HG02970 (cell line): ENCODE measurements at regions not wholly inside any gene's neighbourhood (a gene's known extent, or its start where the extent isn't known, plus 50 kb on each side); places are given as distances from the start of the nearest gene placed in this dataset.
"Not testable (repeated sequence)": the region's sequence is repeated elsewhere in the genome, so short reads cannot be mapped to it uniquely, and the experiment has no call there.

Source experiments
- ATAC-seq: cut with Tn5 transposase; IDR thresholded peaks from one replicate; pipeline ENCODE4 v1.9.1; 2021; ENCODE audit warnings: mild to moderate bottlenecking, moderate library complexity, moderate number of reproducible peaks; ENCODE audit not compliant: unreplicated experiment, low FRiP score

DNA sequence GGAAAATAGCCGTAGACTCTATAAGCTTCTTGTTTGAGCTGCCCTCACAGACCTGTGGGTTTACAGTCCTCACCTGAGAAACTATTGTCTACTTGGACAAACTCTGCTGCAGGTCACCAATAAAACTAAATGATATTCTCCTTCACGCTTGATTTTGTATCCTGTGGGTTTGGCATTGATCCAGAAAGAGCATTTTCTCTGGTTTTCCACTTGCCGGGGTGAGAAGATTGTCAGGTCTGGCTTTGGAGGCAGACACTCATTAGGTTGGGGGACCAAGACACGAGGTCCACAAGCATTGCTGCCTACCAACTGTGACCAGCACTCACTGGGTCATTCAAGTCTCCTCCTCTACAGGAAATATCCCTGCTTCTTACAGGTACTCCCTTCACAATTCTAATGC, 68.5 kb downstream of the CDC14C start:
- no peak for ATAC-seq

DNA sequence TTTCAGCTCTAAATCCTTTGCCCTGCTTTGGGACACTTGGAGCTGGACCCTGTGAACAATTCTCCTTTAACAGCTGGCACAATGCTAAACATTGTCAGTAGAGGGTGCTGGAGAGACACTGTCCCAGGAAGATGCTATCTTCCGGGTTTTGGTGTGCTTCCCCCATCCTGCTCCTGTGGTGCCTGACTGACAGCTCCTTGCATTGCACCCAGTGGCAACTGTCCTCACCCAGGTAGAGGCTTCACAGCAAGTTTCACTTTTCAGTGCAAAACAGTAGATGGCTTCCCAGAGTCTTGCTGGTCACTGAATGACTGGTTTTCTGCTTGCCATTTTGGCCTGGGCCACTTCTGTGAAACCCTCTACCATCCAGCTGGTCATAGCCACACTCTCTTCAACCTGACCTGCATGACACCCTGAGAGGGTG, 77.3 kb downstream of the CDC14C start:
- peak; percentile 96 for ATAC-seq

DNA sequence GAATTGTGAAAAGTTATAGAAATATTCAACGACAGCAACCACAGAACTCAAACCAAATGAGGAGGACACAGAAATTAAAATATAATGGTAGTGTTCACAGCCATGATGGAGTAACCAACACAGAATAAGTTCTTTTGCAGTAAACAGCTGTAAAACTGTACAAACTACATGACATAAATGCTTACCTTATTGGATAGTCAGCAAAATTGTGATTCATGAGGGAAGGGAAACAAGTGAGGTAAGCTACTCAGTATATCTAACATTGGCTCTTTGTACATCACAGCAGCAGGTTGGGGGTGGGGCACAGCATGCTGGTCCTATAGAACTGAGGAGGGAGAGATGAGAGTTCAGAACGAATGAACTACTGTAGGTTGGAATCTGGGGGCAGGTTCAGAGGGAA, 86.4 kb downstream of the CDC14C start:
- ATAC-seq: no peak

DNA sequence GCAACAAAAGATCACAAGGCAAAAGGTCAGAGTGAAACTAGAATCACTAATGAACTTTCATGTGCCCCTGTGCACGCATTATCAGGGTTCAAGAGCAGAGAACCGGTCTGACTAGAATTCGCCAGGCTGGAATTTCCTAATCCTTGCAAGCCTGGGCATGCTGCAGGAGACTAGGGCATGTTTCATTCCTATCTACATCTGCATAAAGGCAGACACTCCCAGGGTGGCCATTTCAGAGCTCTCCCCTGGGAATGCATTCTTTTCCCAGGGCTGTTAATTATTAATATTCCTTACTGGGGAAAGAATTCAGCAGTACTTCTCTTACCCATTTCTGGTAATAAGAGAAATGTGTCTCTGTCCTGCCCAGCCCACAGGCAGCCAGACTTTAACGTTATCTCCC, 90.5 kb downstream of the CDC14C start:
- ATAC-seq: no peak

DNA sequence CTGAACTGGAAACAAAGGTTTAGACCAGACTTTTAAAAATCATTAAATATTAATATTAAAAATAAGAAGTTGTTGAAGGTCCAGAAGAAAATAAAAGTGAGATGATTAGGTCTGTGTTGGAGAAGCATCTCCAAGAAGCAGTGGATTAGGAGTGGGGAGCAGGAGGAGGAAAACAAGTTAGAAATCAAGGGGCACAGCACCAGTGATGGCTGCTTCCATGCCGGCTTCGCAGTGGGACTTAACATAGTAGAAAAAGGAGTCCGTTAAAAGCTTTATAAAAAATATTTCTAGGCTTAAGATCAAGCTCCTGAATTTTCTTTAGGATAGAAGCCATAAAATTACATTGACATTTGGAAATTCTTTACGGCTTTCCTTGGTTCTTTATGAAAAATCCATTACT, 95.8 kb downstream of the CDC14C start:
- ATAC-seq: no peak

DNA sequence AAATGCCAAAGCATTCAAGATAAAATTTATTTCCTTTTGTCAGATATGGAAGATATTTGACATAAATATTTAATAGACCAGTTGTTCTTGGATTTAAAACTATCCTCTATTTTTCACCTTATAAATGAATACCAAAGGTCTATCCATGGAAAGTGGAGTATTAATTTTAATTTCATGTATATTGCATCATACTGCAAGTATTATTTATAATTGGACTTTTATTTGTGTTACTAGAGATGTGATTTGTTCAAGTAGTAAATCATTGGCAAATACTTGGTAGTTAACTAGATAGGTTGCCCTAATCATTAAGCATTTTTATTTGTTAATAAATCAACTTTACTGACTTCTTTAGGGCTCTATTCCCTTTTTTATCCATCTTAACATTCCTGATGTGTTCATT, 98.1 kb downstream of the CDC14C start:
- ATAC-seq: no peak

DNA sequence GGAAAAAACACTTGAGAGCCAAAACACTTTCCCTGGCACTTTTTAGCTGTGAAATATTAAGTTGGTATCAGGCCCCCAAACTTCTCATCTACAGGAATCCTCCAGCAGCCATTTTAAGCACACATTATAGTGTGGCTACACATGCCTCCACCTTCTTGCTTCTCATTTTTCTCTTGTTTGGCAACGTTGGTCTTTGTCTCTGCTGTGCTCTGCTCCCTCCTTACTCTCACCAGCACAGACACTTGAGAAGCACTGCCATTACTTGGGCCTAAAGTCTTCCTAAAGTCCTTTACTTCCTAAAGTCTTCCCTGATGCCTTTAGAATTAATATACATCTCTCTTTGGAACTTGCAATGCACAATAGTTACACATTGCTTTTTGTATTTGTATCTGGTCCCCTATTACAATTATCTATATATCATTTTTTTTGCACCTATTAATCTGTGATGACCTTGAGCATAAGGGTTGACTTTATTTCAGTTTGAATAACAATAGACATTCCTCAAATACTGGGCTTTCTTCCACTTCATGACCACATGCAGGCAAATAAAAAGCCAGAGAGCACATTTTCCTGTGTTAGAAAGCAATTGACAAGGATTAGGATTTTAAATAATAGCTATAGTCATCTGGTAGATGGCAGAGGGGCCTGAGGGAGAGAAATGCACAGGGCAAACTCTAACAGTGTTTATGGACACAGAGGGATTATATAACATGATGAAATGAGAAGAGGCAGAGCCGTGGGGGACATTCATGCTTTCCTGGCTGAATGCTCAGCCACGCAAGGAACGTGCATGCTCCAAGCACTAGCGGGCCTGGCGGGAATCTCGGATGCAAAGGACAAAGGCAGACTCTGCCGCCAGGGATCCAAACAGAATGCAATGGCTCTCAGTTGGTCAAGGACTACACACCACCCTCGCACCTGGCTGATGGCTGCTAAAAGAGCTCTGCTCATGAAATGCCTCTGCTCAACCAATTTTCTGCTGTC, 99.3 kb downstream of the CDC14C start:
- ATAC-seq: no peak

DNA sequence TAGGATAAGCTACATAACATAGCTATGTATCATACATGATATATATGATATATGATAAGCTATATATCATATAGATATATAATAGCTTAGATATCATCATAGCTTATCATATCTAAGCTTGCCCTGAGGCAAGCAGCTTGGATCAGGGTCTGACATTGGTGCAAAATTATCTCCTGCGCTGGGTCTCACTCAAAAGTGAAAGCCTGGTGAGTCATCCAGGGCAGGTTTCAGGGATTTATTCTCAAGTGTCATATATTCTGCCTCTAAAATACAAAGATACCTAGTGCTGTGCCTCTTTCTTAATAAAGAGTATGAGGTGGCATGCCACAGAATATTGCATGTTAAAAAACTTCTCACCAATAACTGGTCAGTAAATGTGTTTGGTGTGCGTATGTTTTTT, 105.9 kb downstream of the CDC14C start:
- no peak for ATAC-seq

DNA sequence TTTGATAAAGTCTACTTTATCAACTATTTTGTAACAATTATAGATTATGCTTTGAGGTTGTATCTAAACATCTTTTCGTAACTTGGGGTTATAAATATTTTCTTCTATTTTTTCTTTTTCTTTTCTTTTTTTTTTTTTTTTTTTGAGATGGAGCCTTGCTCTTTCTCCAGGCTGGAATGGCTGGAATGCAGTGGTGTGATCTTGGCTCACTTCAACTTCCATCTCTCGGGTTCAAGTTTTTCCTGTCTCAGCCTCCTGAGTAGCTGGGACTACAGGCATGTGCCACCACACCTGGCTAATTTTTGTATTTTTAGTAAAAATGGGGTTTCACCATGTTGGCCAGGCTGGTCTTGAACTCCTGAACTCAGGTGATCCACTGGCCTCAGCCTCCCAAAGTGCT, 108.8 kb downstream of the CDC14C start:
- ATAC-seq: not testable (repeated sequence)

DNA sequence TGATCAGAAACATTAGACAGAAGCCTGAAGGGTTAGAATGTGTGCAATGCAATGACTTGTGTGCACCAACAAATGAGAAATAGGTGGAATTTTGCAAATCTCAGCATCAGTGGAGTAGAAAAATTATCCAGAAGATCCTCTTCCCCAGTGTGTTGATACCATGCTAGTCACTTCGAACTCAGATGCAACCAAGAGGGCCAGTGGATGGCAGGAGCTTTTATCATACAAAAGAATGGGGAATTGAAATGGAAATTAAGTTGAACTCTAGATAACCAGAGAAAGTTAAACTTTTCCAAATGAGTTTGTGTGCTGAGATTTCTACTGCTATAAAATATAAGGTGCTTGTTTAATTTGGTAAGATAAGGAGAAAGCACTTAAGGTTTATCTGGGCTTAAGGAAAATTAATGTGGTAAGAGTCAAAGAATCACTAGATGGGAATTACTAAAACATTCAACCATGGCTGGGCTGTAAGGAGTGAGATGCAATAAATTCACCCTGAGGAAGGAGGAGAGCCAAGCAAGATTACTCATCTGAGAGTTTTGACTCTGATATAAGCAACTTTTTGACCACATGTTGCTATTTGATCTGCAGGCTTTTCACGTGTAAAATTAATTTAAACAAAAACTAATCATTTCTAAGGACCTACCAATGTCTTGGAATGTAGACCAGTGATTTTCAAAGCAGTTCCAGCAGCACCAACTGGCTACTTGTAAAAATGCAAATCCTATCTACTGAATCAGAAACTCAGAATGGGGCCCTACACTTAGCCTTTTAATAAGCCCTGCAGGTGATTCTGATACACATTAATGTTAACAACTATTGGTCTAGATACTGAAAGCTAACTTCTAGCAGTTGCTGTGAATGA, 113.2 kb downstream of the CDC14C start:
- ATAC-seq: no peak

DNA sequence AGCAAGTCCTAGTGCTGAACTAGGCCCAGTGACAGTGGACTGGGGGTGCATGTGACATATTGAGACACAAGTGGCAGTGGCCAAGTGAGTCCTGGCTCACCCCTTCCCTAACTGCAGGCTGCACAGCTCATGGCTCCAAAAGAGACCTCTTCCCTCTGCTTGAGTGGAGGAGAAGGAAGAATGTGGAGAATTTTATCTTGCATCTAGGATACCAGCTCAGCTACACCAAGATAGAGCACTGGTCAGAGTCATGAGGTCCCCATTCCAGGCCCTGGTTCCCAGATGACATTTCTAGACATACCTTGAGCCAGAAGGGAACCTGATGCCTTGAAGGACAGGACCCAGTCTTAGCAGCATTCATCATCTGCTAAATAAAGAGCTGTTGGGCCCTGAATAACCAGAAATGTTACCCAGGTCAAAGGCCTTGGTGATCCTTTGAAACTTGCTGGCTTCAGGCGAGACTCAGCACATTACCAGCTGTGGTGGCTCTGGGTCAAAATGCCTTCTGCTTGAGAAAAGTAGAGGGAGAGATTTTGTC, 114.5 kb downstream of the CDC14C start:
- ATAC-seq: no peak

DNA sequence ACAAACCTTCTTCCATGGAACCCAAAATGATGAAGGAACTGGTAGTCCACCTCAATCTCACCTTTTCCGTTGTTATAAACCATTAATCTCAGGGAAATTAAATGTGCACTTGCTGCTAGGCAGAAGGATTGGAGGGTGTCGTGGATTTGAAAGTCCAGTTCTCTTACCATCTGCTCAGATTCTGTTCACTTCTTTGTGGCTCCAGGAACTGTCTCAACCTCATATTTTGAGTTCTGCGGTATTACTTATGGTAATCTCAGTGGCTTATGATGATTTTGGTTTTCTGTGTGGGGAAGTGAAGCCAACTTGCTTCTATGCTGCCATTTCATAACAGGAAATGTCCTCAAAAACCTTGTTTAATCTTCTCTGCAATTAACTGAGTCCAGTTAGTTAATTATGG, 136.4 kb downstream of the CDC14C start:
- ATAC-seq: no peak

DNA sequence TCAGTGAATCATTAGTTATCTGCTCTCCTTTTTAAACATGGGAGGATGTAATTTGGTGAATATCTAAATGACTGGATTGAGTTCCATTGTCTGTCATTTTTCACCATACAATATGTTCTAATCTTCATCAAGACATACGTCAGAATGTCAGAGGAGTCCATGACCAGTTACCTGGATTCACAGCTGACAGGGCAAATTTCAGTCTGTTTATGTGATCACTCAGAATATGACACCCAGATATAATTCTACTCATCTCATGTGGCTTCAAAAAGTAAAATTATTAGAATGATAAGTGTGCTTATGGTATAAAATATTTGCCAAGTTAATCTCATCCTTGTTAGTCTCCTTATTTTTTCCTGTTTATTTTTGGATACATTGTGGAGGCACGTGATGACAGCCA, 150.2 kb downstream of the CDC14C start:
- no peak for ATAC-seq

DNA sequence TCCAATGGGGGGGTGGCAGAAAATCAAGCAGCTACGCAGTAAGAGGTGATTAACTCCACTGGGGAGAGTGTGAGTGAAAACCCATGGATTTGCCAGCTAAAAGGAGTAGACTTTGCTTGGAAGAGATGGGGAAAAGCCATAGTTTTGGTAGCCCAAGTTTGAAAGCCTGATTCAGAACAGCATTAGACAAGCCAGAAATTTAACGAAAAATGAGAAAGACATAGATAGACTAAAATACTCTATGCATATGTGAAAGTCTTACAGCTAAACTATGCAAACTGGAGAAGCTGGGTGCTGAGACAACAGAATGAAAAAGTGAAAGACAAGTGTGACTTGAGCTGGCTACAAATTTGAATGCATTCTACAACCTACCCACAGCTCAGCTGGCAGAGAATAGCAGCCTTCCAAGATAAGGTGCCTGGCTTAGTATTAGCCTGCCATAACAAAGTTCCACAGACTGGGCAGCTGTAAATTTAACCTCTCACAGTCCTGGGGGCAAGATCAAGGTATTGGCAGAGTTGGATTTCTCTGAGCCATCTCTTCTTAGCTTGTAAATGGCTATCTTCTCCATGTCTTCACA, 156.6 kb downstream of the CDC14C start:
- ATAC-seq: no peak

DNA sequence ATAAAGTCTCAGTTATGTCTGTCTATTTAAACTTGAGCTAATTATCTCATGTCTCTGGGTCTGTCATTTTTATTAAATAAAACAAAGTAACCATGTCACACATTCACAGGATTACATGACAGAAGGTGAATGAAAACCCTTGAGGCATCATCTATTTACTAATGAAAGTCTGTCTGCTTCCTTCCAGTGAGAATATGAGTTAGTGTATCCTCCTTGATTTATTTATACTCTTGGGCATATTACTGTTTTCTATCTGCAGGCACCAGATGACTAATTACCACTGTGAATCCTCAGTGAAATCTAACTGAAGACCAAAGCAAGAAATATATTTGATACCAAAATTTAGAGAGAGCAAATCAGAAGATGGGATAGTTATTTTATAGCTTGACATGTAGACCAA, 163.7 kb downstream of the CDC14C start:
- no peak for ATAC-seq

DNA sequence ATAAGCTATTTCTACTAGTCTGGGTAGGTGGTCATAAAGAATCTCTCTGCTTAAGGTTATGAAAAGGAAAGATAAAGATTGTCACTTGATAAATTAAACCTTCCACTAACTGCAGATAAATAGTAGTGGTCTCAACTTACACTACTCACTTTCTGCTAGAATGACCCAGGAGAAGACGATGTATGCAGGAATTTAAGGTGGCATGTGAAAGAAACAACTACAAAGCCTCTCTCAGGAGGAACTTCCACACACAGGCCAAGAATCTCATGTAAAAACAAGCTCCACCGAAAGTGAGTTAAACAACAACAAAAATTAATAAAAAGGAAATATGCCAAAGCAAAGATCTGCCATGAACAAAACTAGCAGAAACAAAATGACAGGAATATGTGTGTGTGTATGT, 165.4 kb downstream of the CDC14C start:
- ATAC-seq: no peak

DNA sequence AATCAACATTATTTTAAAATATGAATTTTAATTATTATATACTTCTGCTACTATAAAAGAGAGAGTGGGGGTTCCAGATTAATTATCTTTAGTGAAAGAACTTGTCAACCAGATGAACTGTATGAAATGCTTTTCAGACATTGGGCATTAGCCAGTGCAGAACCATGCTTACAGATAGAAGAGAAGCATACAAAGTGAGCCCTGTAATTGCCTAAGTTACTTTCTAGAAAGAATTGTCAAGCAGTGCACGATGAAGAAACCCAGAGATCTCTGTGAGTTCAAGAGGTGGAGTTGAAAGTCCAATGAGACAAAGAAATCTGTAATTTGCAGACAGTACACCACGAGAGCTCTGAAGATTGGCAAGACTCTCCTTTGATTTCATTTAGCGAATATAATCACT, 166.7 kb downstream of the CDC14C start:
- no peak for ATAC-seq

DNA sequence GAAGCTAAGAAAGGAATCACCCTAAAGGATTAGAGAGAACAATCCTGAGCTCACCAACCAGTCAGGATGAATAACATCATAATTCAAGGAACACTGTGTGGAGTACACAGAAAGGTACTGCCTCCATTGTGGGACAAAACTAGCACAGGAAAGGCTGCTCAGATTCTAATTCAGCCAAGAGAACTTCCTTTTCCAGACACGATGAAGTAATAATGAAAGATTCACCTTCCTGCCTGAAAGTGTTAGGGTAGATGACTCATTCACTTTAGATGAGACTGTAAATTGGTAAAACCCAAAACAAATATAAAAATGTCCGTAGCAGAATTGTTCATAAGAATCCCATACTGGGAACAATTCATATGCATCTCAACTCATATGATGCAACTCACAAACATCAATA, 167.2 kb downstream of the CDC14C start:
- ATAC-seq: no peak

DNA sequence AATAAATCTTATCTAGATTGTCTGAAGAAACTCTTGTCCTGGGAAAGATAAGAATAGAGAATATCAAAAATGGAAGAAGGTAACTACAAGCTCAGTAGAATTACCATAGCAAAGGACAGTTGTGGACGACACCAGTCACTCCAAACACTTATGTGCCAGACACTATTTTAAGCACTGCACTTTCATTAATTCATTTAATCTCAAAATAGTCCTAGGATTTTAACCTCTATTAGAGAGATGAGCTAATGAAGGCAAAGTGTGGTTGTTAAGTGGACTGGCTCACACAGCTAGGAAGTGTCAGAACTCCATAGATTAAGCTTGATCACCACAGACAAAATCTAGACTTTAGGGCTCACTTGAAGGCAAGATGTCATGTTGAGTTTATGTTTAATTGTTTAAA, 168.9 kb downstream of the CDC14C start:
- no peak for ATAC-seq

DNA sequence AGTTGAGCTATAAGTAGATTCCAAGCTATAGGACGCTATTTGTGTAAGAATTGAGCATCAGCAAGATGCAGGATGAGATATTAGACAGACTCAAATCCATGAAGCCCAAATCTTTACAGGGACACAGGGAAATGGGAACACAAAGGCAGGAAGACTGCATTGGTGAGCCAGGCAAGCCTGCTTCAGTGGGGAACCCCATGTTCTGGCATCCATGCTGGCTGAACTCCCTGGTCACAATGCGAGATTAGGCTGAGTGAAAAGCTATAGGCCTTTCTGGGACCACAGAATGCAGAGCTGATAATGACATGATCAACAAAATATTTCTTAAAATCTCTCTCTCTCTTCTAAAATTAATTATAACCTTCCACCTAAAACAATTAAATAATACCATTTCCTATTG, 170.5 kb downstream of the CDC14C start:
- ATAC-seq: no peak
